GM19463 (cell line): ENCODE measurements at regions not wholly inside any gene's neighbourhood (a gene's known extent, or its start where the extent isn't known, plus 50 kb on each side); places are given as distances from the start of the nearest gene placed in this dataset.
A peak's percentile ranks its signal among the peaks of the same experiment; 100 is the strongest.

Experiments
- ATAC-seq: cut with Tn5 transposase; IDR thresholded peaks from one replicate; pipeline ENCODE4 v1.9.1; 2021; ENCODE audit warnings: mild to moderate bottlenecking, moderate library complexity; ENCODE audit not compliant: unreplicated experiment

GRCh38 chr14:96725232-96725631 is 72.0 kb upstream of the VRK1 start:
- ATAC-seq: no peak

DNA sequence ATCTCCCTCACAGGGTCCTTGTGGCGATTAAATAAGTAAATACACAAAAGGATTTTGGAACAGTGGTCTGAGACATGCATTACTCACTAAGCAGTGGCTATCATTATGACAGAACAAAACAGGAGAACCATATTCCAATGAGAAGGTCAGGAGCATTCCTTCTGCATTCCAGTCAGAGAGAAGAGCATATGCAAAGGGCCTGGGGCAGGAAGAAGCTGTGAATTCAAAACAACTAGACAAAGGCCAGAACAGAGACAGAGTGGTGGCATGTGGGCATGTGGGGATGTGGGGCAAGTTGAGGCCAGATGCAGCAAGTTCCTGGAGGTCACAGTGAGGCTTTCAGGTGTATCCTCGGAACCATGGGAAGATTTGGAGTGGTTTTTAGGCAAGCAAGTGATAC is 70.1 kb upstream of the VRK1 start:
- ATAC-seq: no peak

DNA sequence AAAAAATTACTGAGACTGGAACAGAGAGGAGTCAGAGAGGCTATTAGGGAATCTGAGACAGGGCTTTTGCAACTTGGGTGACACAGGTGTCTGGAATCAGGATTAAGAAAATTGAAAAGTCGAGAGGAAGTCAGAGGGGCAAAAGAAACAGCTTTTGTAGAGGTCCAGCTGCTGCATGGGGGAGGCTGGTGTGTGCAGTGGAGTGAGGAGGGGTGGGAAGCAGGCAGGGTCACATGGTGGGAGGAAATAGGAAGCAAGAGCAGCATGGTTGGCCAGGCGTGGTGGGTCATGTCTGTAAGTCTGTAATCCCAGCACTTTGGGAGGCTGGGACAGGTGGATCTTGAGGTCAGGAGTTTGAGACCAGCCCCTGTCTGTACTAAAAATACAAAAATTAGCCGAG is 69.7 kb upstream of the VRK1 start:
- ATAC-seq: no peak

DNA sequence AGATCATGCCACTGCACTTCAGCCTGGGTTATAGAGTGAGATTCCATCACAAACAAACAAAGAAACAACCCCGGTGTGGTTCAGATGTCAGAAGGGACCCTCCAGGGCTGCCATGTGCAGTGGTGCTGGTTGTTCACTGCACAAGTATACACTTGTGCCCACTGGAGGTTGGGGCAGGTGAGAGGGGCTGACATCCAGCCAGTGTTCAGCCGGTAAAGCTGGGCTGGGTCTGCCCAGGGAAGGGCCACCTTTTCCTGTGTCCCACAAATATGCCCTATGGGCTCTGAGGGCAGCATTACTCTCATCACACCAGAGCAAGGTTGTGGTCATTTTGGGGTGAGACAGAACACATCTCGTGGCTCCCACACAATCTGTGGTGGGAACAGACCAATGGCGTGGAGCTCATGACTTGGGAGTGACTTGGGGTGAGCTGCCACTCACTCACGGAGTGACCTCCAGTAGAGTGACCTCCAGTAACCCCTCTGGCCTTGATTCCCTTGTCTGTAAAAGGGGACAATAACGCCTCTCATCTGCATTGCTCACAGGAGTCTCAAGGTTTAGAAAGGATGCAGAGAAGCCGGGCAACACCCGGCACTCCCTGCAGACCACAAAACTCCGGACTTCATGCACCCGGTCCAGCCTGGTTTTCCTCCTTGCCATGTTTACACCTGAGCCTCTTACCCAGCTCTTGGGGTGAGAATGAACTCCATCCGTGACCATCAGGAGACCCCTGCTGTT is 69.0 kb upstream of the VRK1 start:
- ATAC-seq: no peak

DNA sequence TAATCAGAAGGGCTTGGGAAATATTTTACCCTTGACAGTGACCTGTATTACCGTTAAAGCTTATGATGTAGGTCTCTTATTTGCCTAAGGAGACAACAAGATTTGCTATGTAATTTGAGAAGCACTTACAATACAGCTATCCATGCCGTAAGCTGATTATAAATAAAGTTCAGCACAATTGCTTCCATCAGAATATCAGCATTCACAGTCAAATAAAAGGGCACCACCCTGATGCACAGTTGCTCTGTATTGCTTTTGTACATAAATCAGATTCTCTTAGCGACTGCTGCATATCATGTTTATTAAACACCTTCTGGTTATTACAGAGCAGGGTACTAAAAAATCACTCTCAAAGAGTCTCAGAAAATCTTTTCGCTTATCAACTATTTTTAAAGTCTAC is 67.3 kb upstream of the VRK1 start:
- ATAC-seq: no peak

DNA sequence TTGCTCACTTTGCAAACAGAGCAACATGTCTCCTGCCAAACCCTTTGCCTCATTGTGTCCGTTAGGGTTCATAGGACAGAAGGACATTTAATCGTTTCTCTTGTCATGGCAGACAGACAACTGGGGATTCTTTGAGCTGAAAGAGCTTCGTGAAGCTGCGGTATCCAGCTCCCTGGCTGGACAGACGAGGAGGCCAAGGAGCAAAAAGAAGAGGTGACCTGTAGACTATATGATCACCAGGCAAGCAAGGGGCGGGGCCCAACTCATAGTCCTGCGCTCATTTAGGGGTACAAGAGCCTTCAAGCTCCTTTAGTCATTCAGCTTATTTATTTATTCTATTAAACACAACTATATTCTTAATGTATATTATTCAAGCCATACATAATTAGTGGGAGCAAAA is 66.8 kb upstream of the VRK1 start:
- no peak for ATAC-seq

- ATAC-seq: no peak
Measured at GRCh38 chr14:96734076-96734622, 63.0 kb upstream of the VRK1 start.

GRCh38 chr14:96735526-96735925 is 61.7 kb upstream of the VRK1 start:
- ATAC-seq: no peak

GRCh38 chr14:96736439-96736838 is 60.7 kb upstream of the VRK1 start:
- no peak for ATAC-seq

DNA sequence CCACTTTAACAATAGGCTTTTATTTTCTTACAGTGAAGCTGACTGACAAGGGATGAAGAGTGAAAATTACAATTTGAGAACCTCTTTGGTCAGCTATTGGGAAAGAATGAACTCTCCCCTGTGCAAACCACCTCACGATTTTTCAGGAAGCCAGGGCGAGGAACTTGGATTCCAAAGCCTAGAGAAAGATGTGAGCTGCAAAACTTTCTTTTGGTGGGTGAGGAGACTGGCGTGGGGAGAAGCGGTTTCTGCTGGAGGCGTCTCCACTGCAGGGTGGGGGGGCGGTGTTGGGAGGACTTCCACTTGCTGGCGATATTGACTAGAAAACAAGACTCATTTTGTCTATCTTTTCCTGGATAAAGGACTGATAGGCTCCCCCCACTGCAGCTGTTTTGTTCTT is 59.3 kb upstream of the VRK1 start:
- ATAC-seq: no peak

DNA sequence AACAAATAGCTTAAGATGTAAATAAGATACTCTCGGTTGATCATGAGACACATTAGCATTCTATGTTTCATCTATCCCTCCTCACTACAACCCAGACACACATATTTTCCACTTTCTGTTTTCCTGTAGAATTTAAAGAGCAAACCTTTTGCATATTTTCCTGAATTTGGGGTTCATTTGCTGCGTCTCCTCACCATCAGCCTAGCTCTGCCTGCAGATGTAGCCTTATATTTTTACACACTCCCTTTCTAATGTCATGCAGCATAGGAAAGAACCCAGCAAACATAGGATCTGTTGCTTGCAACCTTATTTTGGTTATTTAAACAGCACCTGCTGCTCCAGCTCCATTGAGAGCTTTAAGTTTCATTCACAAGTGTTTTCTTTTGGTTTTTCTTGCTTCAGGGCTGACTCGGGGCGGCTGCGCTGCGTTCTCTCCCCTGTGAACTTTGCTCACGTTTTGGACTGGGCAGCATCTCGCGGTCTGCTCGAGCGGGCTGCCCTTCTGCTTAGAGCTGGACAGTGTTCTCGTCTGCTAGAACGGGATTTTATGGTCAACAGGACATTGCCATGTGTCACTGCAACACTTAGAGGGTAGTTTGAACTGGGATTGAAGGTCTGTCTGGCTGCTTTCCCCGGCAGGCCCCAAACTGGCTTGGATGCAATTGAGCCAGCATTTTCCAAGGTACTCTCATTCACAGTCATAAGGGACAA is 57.8 kb upstream of the VRK1 start:
- no peak for ATAC-seq

DNA sequence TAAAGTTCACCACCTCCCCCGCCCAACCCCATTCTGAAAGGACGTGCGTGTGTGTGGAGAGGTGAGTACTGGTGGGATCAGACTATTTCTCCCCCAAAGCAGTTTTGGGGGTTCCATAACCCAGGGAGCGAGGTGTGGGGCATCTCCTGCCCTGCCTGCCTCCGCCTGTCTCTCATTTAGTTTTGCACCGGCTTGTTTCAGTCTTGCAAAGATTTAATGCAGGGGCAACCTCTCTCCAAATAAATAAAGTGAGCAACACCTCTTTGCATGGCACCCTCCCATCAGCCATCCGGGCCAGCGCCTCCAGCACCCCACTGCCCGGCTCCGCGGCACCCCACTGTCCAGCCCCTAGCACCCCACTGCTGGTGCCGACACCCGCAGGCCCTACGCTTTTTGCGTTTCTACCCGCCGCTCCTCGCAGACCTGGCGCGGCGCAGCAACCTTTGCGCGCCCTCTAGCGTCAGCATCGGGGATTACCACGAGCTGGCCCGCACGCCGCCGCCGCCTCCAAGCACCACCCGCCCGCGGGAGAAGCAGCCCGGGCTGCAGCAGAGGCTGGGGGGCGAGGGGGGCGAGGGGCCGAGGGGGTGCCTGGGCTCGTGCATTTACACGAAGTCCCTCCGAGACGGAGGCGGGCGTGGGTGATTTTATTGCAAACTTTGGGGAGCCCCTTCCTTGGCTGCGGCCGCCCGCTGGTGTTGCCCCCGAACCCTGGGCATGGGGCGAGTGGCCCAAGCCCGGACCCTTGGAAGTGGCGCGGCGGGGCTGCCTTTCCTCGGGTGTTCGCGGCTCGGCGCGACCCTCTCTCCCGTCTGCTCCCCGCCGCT is 55.8 kb upstream of the VRK1 start:
- ATAC-seq: peak; percentile 85

DNA sequence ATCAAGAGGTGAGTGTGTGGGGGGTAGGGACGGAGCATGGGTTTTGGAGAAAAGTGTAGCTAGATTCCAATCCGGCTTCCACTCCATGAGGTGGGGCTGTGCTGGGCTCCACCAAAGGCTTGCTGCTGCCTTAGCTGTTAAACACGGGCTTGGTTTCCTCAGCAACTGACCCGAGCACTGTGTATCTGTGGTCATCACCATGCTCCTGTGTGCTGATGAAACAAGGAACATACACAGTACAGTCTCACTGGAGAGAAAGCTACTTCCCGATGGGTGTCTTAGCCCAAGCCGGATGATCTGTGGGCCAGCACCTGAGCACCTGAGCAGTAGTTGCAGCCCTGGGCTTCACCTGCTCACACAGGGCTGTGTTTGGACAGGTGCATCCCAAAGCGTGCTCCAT is 52.9 kb upstream of the VRK1 start:
- ATAC-seq: no peak

- no peak for ATAC-seq
Measured at GRCh38 chr14:96745500-96746051, 51.6 kb upstream of the VRK1 start.

GRCh38 chr14:96746101-96746500 is 51.1 kb upstream of the VRK1 start:
- no peak for ATAC-seq

GRCh38 chr14:96747006-96747405 is 50.2 kb upstream of the VRK1 start:
- ATAC-seq: no peak
